ENCODE measurements at regions not wholly inside any gene's neighbourhood (a gene's known extent, or its start where the extent isn't known, plus 50 kb on each side); places are given as distances from the start of the nearest gene placed in this dataset.

- TF ChIP-seq SMC3 (conservative IDR thresholded peaks at IDR 0.05; ENCODE audit: poor library complexity) (no peak), EZH2 (IDR thresholded peaks at IDR 0.05; ENCODE audit: borderline replicate concordance, insufficient read depth, low read length, poor library complexity, severe bottlenecking) (no peak)
Observed at GRCh38 chr15:88400084-88400483, 67.1 kb downstream of the MRPL46 start (continued).

GRCh38 chr15:88399021-88399685 lies 68.0 kb downstream of the MRPL46 start:
- Histone ChIP-seq H2AFZ (ENCODE audit: low read depth, low read length) (no peak overlapping the region), H3K9me3 (ENCODE audit: low read length) (no peaks in the 10 kb centered on the region), H3K36me3 (ENCODE audit: insufficient read depth, low read length) (no peaks in the 10 kb centered on the region), H3K4me2 (ENCODE audit: low read length) (no peak overlapping the region), H3F3A (ENCODE audit: insufficient read depth, low read length, poor library complexity, severe bottlenecking) (no peaks in the 10 kb centered on the region), H3K27ac (ENCODE audit: low read length) (no peak overlapping the region), H3K4me3 (ENCODE audit: low read length) (no peak overlapping the region), H3K79me2 (replicated peaks; ENCODE audit: insufficient read depth, low read length) (no peaks in the 10 kb centered on the region), H3K27me3 (ENCODE audit: insufficient read depth, low read depth, low read length) (no peaks in the 10 kb centered on the region), H4K20me1 (ENCODE audit: insufficient read depth) (no peaks in the 10 kb centered on the region), H3K9me2 (ENCODE audit: insufficient read depth, low read length) (no peaks in the 10 kb centered on the region), H3K9ac (ENCODE audit: low read length) (no peak overlapping the region)
- TF ChIP-seq CTCF (IDR thresholded peaks at IDR 0.05; ENCODE audit: poor library complexity, severe bottlenecking) (no peak), MXI1 (conservative IDR thresholded peaks at IDR 0.05; ENCODE audit: poor library complexity, severe bottlenecking) (no peak), RAD21 (conservative IDR thresholded peaks at IDR 0.05) (no peak), TAF1 (IDR thresholded peaks at IDR 0.05; ENCODE audit: low read depth) (no peak), POLR2AphosphoS5 (IDR thresholded peaks at IDR 0.05) (no peak), EZH2 (IDR thresholded peaks at IDR 0.05; ENCODE audit: borderline replicate concordance, insufficient read depth, low read length, poor library complexity, severe bottlenecking) (no peak), SMC3 (conservative IDR thresholded peaks at IDR 0.05; ENCODE audit: poor library complexity) (no peak), REST (IDR thresholded peaks at IDR 0.05; ENCODE audit: borderline replicate concordance) (no peak), EP300 (conservative IDR thresholded peaks at IDR 0.05; ENCODE audit: poor library complexity, severe bottlenecking) (no peak)

GRCh38 chr15:88398011-88398410 lies 69.2 kb downstream of the MRPL46 start:
- H3K9me2 ChIP-seq (ENCODE audit: insufficient read depth, low read length), result no peaks in the 10 kb centered on the region
- H4K20me1 ChIP-seq (ENCODE audit: insufficient read depth), result no peaks in the 10 kb centered on the region
- no peak overlapping the region for H3K9ac ChIP-seq (ENCODE audit: low read length)
- TF ChIP-seq TAF1 (IDR thresholded peaks at IDR 0.05; ENCODE audit: low read depth) (no peak), SMC3 (conservative IDR thresholded peaks at IDR 0.05; ENCODE audit: poor library complexity) (no peak), REST (IDR thresholded peaks at IDR 0.05; ENCODE audit: borderline replicate concordance) (no peak), EZH2 (IDR thresholded peaks at IDR 0.05; ENCODE audit: borderline replicate concordance, insufficient read depth, low read length, poor library complexity, severe bottlenecking) (no peak), MXI1 (conservative IDR thresholded peaks at IDR 0.05; ENCODE audit: poor library complexity, severe bottlenecking) (no peak), CTCF (IDR thresholded peaks at IDR 0.05; ENCODE audit: poor library complexity, severe bottlenecking) (no peak), RAD21 (conservative IDR thresholded peaks at IDR 0.05) (no peak), POLR2AphosphoS5 (IDR thresholded peaks at IDR 0.05) (no peak), EP300 (conservative IDR thresholded peaks at IDR 0.05; ENCODE audit: poor library complexity, severe bottlenecking) (no peak)
- H2AFZ ChIP-seq (ENCODE audit: low read depth, low read length), result no peak overlapping the region
- H3K79me2 ChIP-seq (replicated peaks; ENCODE audit: insufficient read depth, low read length), result no peaks in the 10 kb centered on the region
- H3K9me3 ChIP-seq (ENCODE audit: low read length), result no peaks in the 10 kb centered on the region
- no peak overlapping the region for H3K27ac ChIP-seq (ENCODE audit: low read length)
- H3K36me3 ChIP-seq (ENCODE audit: insufficient read depth, low read length), result no peaks in the 10 kb centered on the region
- H3F3A ChIP-seq (ENCODE audit: insufficient read depth, low read length, poor library complexity, severe bottlenecking), result no peaks in the 10 kb centered on the region
- no peaks in the 10 kb centered on the region for H3K27me3 ChIP-seq (ENCODE audit: insufficient read depth, low read depth, low read length)
- no peak overlapping the region for H3K4me3 ChIP-seq (ENCODE audit: low read length)
- H3K4me2 ChIP-seq (ENCODE audit: low read length), result no peak overlapping the region
